Neural crest cell (in vitro differentiated cells): ENCODE measurements at regions not wholly inside any gene's neighbourhood (a gene's known extent, or its start where the extent isn't known, plus 50 kb on each side); places are given as distances from the start of the nearest gene placed in this dataset.

Experiments
- DNase-seq: peaks from one replicate; pipeline ENCODE4 v3.0.0; 2021; ENCODE audit warnings: low read depth, mixed read lengths, low spot score
- H3K27ac Mint-ChIP-seq: one replicate; pipeline ENCODE4 v1.8.0; 2021; ENCODE audit warnings: mild to moderate bottlenecking, mixed read lengths; ENCODE audit not compliant: unreplicated experiment
- H3K27me3 Mint-ChIP-seq: 2 replicates; pipeline ENCODE4 v1.8.0; 2021; ENCODE audit warnings: low read depth, mild to moderate bottlenecking, mixed read lengths
- H3K36me3 Mint-ChIP-seq: 2 replicates; pipeline ENCODE4 v1.8.0; 2021; ENCODE audit warnings: low read depth, mild to moderate bottlenecking, mixed read lengths
- H3K4me1 Mint-ChIP-seq: 2 replicates; pipeline ENCODE4 v1.8.0; 2021; ENCODE audit warnings: mixed read lengths
- H3K4me3 Mint-ChIP-seq: one replicate; pipeline ENCODE4 v1.8.0; 2021; ENCODE audit warnings: mild to moderate bottlenecking, mixed read lengths
- H3K9me3 Mint-ChIP-seq: 2 replicates; pipeline ENCODE4 v1.8.0; 2021; ENCODE audit warnings: mixed read lengths
- TF ChIP-seq, protein P1 (sequence below): fragments of 200-600 bp; sonication (generic); conservative IDR thresholded peaks from 2 replicates; pipeline ENCODE4 v1.5.0; 2021; ENCODE audit warnings: antibody characterized with exemption, mild to moderate bottlenecking

GRCh38 chr9:95754533-95755420, 120.7 kb upstream of the ERCC6L2 start:
- H3K27ac Mint-ChIP-seq = no peak overlapping the region
- H3K4me1 Mint-ChIP-seq = peaks cover 28% of the 10 kb centered on the region
- peaks cover 43% of the 10 kb centered on the region for H3K27me3 Mint-ChIP-seq

GRCh38 chr9:95753762-95754465, 121.6 kb upstream of the ERCC6L2 start:
- Mint-ChIP-seq H3K4me3 (no peak overlapping the region), H3K27me3 (peaks cover 46% of the 10 kb centered on the region), H3K9me3 (no peaks in the 10 kb centered on the region), H3K36me3 (no peaks in the 10 kb centered on the region), H3K4me1 (peaks cover 28% of the 10 kb centered on the region), H3K27ac (no peak overlapping the region)
- TF ChIP-seq, protein P1, sequence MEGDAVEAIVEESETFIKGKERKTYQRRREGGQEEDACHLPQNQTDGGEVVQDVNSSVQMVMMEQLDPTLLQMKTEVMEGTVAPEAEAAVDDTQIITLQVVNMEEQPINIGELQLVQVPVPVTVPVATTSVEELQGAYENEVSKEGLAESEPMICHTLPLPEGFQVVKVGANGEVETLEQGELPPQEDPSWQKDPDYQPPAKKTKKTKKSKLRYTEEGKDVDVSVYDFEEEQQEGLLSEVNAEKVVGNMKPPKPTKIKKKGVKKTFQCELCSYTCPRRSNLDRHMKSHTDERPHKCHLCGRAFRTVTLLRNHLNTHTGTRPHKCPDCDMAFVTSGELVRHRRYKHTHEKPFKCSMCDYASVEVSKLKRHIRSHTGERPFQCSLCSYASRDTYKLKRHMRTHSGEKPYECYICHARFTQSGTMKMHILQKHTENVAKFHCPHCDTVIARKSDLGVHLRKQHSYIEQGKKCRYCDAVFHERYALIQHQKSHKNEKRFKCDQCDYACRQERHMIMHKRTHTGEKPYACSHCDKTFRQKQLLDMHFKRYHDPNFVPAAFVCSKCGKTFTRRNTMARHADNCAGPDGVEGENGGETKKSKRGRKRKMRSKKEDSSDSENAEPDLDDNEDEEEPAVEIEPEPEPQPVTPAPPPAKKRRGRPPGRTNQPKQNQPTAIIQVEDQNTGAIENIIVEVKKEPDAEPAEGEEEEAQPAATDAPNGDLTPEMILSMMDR = no peak
- no peak for DNase-seq

More at GRCh38 chr9:95754533-95755420, 120.7 kb upstream of the ERCC6L2 start:
- Mint-ChIP-seq H3K4me3 (no peak overlapping the region), H3K9me3 (no peaks in the 10 kb centered on the region), H3K36me3 (no peaks in the 10 kb centered on the region)
- DNase-seq = no peak
- TF ChIP-seq, protein P1 = no peak

DNA sequence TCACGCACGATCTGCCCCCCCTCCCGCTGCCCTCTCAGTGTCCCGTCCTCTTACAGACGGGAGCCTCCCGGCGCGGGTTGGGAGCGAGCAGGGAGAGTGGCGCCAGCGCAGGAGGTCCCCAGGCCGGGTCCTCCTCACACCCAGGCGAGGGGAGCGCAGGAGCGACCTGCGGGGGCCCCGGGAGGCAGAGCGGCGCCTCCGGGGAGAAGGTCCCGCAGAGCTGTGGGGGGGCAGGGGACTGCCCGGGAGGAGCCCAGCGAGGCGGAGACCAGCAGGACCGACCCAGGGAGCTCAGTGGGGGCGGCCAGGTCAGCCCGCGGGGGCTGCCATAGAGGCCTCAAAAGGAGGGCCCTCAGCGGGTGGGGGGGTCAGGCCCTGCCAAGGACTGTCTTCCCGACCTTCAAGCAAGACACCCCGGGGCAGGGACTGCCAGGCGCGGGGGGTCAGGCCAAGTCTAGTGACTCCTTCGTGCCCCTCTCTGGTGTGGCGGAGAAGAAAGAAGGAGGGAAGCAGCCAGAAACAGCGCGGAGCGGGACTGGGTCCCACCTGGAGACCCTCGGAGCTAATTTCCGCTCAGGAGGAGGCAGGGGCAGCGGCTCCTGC, 123.3 kb upstream of the ERCC6L2 start:
- no peaks in the 10 kb centered on the region for H3K9me3 Mint-ChIP-seq
- H3K27me3 Mint-ChIP-seq = peaks cover 48% of the 10 kb centered on the region
- H3K4me3 Mint-ChIP-seq = no peak overlapping the region
- TF ChIP-seq, protein P1 = no peak
- peaks cover 29% of the 10 kb centered on the region for H3K4me1 Mint-ChIP-seq
- no peak overlapping the region for H3K27ac Mint-ChIP-seq
- no peak for DNase-seq
- H3K36me3 Mint-ChIP-seq = no peaks in the 10 kb centered on the region

GRCh38 chr9:95751520-95751790, 124.0 kb upstream of the ERCC6L2 start:
- H3K4me3 Mint-ChIP-seq = no peak overlapping the region
- H3K4me1 Mint-ChIP-seq = peaks cover 31% of the 10 kb centered on the region
- H3K9me3 Mint-ChIP-seq = no peaks in the 10 kb centered on the region
- no peak overlapping the region for H3K27ac Mint-ChIP-seq
- no peak for DNase-seq
- no peaks in the 10 kb centered on the region for H3K36me3 Mint-ChIP-seq
- peaks cover 48% of the 10 kb centered on the region for H3K27me3 Mint-ChIP-seq
- TF ChIP-seq, protein P1 = no peak

DNA sequence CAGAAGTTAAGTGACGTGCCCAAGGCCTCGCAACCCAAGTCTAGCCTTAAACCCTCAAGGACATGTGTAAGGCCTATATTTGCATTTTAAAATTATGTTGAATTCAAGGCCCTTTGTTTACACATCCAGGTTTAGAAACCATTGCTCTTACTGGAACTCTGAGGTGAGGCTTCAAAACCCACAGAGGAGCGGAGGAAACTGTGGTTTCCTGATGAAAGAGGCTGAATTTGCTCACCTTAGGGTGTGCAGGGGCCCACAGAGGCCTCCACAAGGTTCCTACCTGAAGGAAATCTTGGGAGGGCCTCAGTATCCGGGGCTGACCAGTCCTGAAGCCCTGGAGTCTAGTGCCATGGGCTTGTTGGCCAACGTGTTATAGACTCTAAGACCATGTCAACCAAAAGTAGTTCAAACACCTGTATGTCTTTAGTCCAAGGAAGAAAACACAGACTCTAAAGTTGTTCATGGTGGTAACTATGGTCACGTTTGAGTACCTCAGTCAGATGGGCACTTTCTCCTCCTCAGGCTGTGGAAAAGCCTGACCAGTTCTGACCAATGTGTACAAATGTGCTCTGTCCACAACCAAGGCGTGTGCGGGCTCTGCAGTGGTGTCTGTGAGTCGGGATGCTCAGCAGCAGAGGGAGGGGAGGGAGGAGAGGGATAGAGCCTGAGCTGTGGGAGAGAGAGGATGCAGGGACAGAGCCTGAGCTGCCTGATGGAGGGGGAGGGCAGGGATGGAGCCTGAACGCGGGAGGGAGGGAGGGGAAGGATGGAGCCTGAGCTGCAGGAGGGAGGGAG, 124.6 kb upstream of the ERCC6L2 start:
- H3K4me1 Mint-ChIP-seq = peaks cover 34% of the 10 kb centered on the region
- no peak for DNase-seq
- TF ChIP-seq, protein P1 = no peak
- no peak overlapping the region for H3K4me3 Mint-ChIP-seq
- no peaks in the 10 kb centered on the region for H3K9me3 Mint-ChIP-seq
- H3K27ac Mint-ChIP-seq = no peak overlapping the region
- peaks cover 48% of the 10 kb centered on the region for H3K27me3 Mint-ChIP-seq
- H3K36me3 Mint-ChIP-seq = no peaks in the 10 kb centered on the region
